ENCODE measurements at regions not wholly inside any gene's neighbourhood (a gene's known extent, or its start where the extent isn't known, plus 50 kb on each side); places are given as distances from the start of the nearest gene placed in this dataset.
"Not testable (repeated sequence)": the region's sequence is repeated elsewhere in the genome, so short reads cannot be mapped to it uniquely, and the experiment has no call there.

- Histone ChIP-seq H3K27me3 (replicated peaks; ENCODE audit: insufficient read depth) (no peaks in the 10 kb centered on the region), H3K4me1 (ENCODE audit: control insufficient read depth in 1 of 2, low read depth in 2 of 2) (no peaks in the 10 kb centered on the region), H3K9me3 (no peaks in the 10 kb centered on the region), H3K36me3 (no peaks in the 10 kb centered on the region), H3K4me3 (no peak overlapping the region), H3K27ac (no peak overlapping the region)
- TF ChIP-seq, protein P1, sequence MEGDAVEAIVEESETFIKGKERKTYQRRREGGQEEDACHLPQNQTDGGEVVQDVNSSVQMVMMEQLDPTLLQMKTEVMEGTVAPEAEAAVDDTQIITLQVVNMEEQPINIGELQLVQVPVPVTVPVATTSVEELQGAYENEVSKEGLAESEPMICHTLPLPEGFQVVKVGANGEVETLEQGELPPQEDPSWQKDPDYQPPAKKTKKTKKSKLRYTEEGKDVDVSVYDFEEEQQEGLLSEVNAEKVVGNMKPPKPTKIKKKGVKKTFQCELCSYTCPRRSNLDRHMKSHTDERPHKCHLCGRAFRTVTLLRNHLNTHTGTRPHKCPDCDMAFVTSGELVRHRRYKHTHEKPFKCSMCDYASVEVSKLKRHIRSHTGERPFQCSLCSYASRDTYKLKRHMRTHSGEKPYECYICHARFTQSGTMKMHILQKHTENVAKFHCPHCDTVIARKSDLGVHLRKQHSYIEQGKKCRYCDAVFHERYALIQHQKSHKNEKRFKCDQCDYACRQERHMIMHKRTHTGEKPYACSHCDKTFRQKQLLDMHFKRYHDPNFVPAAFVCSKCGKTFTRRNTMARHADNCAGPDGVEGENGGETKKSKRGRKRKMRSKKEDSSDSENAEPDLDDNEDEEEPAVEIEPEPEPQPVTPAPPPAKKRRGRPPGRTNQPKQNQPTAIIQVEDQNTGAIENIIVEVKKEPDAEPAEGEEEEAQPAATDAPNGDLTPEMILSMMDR (IDR thresholded peaks at IDR 0.05) = no peak
- ATAC-seq (ENCODE audit: insufficient number of reproducible peaks, low FRiP score, low read depth) (no peak), DNase-seq (ENCODE audit: low spot score) (no peak)
Observed at GRCh38 chr3:190972840-190973270, 110.4 kb upstream of the GMNC start.

DNA sequence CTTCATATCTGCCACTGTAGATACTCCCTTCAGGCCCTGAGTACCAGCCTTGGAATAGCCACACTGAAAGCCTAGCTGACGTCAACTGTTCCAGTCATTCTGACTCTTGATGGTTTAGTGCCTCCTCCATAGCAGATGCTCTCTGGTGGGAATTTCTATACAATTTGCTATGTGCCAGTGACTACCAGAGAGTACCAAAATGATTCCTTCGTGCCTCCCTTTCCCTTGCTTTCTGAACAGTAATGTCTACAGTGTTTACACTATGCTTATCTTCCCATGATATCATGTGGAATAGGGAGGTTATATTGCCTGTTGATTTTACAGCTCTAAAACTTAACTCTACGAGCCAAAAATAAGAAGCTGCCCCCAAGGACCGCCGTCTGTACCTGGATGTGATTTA is 109.7 kb upstream of the GMNC start:
- TF ChIP-seq, protein P1 (IDR thresholded peaks at IDR 0.05) = no peak
- H3K4me1 ChIP-seq (ENCODE audit: control insufficient read depth in 1 of 2, low read depth in 2 of 2) = no peaks in the 10 kb centered on the region
- DNase-seq (ENCODE audit: low spot score) (no peak), ATAC-seq (ENCODE audit: insufficient number of reproducible peaks, low FRiP score, low read depth) (no peak)
- no peaks in the 10 kb centered on the region for H3K9me3 ChIP-seq
- no peaks in the 10 kb centered on the region for H3K36me3 ChIP-seq
- no peak overlapping the region for H3K27ac ChIP-seq
- no peaks in the 10 kb centered on the region for H3K27me3 ChIP-seq (replicated peaks; ENCODE audit: insufficient read depth)
- no peak overlapping the region for H3K4me3 ChIP-seq

DNA sequence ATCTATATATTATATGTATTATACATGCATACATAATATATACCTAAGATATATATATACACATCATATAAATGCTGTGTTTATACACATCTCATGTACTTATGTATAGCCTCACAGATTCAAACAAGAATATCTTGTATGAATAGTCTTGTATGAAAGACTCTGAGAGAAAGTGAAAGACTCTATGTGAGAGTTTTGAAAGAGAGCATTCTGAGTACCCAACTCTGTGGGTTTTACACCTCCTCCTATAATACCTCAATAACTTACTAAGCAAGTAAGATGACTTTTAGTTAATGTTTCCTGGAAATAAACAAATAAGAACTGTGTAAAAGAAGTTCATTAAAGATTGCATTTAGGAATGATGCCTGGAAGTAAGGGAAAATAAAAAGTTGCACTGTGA is 108.1 kb upstream of the GMNC start:
- Histone ChIP-seq H3K4me1 (ENCODE audit: control insufficient read depth in 1 of 2, low read depth in 2 of 2) (no peaks in the 10 kb centered on the region), H3K4me3 (no peak overlapping the region), H3K9me3 (no peaks in the 10 kb centered on the region), H3K27me3 (replicated peaks; ENCODE audit: insufficient read depth) (no peaks in the 10 kb centered on the region), H3K36me3 (no peaks in the 10 kb centered on the region), H3K27ac (no peak overlapping the region)
- TF ChIP-seq, protein P1 (IDR thresholded peaks at IDR 0.05) = no peak
- DNase-seq (ENCODE audit: low spot score) = no peak
- ATAC-seq (ENCODE audit: insufficient number of reproducible peaks, low FRiP score, low read depth) = no peak

DNA sequence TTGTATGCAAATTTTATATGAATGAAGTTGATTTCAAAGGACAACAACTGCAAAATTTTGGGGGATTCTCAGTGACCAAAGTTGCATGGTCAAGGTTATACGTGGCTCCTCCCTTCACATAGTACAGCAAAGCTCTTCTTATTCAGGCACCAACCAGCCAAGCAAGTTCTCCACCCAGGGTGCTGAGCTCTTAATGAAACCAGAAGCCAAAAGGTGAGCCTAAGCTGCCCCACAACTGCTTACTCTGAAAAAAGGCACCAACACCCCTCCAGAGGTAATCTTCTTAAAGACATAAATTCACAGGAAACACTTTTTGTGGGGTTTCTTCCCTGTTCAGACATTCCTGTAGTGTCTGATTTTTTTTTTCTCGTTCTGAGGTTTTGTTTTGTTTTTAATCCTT is 106.1 kb upstream of the GMNC start:
- Histone ChIP-seq H3K9me3 (no peaks in the 10 kb centered on the region), H3K4me1 (ENCODE audit: control insufficient read depth in 1 of 2, low read depth in 2 of 2) (no peaks in the 10 kb centered on the region), H3K27ac (no peak overlapping the region), H3K4me3 (no peak overlapping the region), H3K27me3 (replicated peaks; ENCODE audit: insufficient read depth) (no peaks in the 10 kb centered on the region), H3K36me3 (no peaks in the 10 kb centered on the region)
- DNase-seq (ENCODE audit: low spot score) (no peak), ATAC-seq (ENCODE audit: insufficient number of reproducible peaks, low FRiP score, low read depth) (no peak)
- TF ChIP-seq, protein P1 (IDR thresholded peaks at IDR 0.05) = no peak

DNA sequence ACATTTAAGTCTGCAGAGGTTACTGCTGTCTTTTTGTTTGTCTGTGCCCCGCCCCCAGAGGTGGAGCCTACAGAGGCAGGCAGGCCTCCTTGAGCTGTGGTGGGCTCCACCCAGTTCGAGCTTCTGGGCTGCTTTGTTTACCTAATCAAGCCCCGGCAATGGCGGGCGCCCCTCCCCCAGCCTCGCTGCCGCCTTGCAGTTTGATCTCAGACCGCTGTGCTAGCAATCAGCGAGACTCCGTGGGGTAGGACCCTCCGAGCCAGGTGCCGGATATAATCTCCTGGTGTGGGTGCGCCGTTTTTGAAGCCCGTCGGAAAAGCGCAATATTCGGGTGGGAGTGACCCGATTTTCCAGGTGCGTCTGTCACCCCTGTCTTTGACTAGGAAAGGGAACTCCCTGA is 102.4 kb upstream of the GMNC start:
- not testable (repeated sequence) for H3K36me3 ChIP-seq; H3K9me3 ChIP-seq; H3K27ac ChIP-seq; H3K4me1 ChIP-seq (ENCODE audit: control insufficient read depth in 1 of 2, low read depth in 2 of 2); H3K27me3 ChIP-seq (replicated peaks; ENCODE audit: insufficient read depth); ATAC-seq (ENCODE audit: insufficient number of reproducible peaks, low FRiP score, low read depth); H3K4me3 ChIP-seq; DNase-seq (ENCODE audit: low spot score)

GRCh38 chr3:190959077-190959476 is 96.6 kb upstream of the GMNC start:
- ATAC-seq (ENCODE audit: insufficient number of reproducible peaks, low FRiP score, low read depth) = no peak
- TF ChIP-seq, protein P1 (IDR thresholded peaks at IDR 0.05) = no peak
- no peaks in the 10 kb centered on the region for H3K4me1 ChIP-seq (ENCODE audit: control insufficient read depth in 1 of 2, low read depth in 2 of 2)

More at GRCh38 chr3:190959077-190959476, 96.6 kb upstream of the GMNC start:
- DNase-seq (ENCODE audit: low spot score) = no peak
- H3K27ac ChIP-seq = no peak overlapping the region
- no peaks in the 10 kb centered on the region for H3K27me3 ChIP-seq (replicated peaks; ENCODE audit: insufficient read depth)
- H3K4me3 ChIP-seq = no peak overlapping the region
- no peaks in the 10 kb centered on the region for H3K36me3 ChIP-seq
- no peaks in the 10 kb centered on the region for H3K9me3 ChIP-seq

All from thoracic aorta (tissue), 2 donors.